H1 (cell line): ENCODE measurements at regions not wholly inside any gene's neighbourhood (a gene's known extent, or its start where the extent isn't known, plus 50 kb on each side); places are given as distances from the start of the nearest gene placed in this dataset.

Experiments used
- CTCF ChIA-PET: fragments of 300-600 bp; sonication (Branson Sonifier 250); formaldehyde crosslinking; loops from one replicate; lab custom pipeline; 2021; ENCODE audit not compliant: partially characterized antibody; lab: Charles Lee
- POLR2A ChIA-PET: fragments of 300-600 bp; sonication (Branson Sonifier 250); formaldehyde crosslinking; loops from one replicate; lab custom pipeline; 2021; ENCODE audit warnings: inconsistent platforms; ENCODE audit not compliant: partially characterized antibody; lab: Charles Lee
- DNase-seq, 2 experiments: peaks; one replicate each; pipeline versions ENCODE4 v3.0.0 to v3.0.0-alpha.2; 2010 to 2022; ENCODE audit warnings: low spot score in 2 of 2, low read depth in 1 of 2, mixed read lengths in 1 of 2
- FAIRE-seq: peaks from 2 replicates; lab custom pipeline; 2011; peaks lifted over from hg19 to GRCh38; lab: Jason Lieb, UNC
- H2AFZ ChIP-seq: 2 replicates; pipeline ENCODE4 v1.8.1; 2012; ENCODE audit warnings: low read length, inconsistent platforms
- H2AK5ac ChIP-seq: 2 replicates; pipeline ENCODE4 v1.6.1; 2013; ENCODE audit warnings: low read depth, low read length
- H2BK120ac ChIP-seq: replicated peaks from 2 replicates; pipeline ENCODE3; 2013; ENCODE audit warnings: low read depth, low read length, inconsistent platforms
- H2BK12ac ChIP-seq: 2 replicates; pipeline ENCODE4 v1.6.1; 2013; ENCODE audit warnings: low read depth, low read length
- H2BK15ac ChIP-seq: 2 replicates; pipeline ENCODE4 v1.6.1; 2013; ENCODE audit warnings: low read length
- H2BK20ac ChIP-seq: 2 replicates; pipeline ENCODE4 v1.6.1; 2013; ENCODE audit warnings: low read length
- H2BK5ac ChIP-seq: 2 replicates; pipeline ENCODE4 v1.6.1; 2013; ENCODE audit warnings: low read depth, low read length
- H3K14ac ChIP-seq: 2 replicates; pipeline ENCODE4 v1.6.1; 2013; ENCODE audit warnings: inconsistent platforms; ENCODE audit not compliant: insufficient read length
- H3K18ac ChIP-seq: 2 replicates; pipeline ENCODE4 v1.6.1; 2013; ENCODE audit warnings: low read length; ENCODE audit errors: extremely low read depth
- H3K23ac ChIP-seq: 2 replicates; pipeline ENCODE4 v1.6.1; 2013; ENCODE audit warnings: inconsistent platforms; ENCODE audit not compliant: insufficient read length
- H3K23me2 ChIP-seq: 2 replicates; pipeline ENCODE4 v1.6.1; 2013; ENCODE audit warnings: low read depth, low read length
- H3K27ac ChIP-seq: 2 replicates; pipeline ENCODE4 v1.6.1; 2011; ENCODE audit warnings: low read depth, low read length, inconsistent platforms
- H3K27me3 ChIP-seq, 4 experiments: replicated peaks in 1 of 4; 1 replicate in 1 of 4; 2 replicates in 3 of 4; pipeline versions ENCODE4 v1.6.1 to v1.8.1; 2011 to 2013; ENCODE audit warnings: low read length in 3 of 4, mild to moderate bottlenecking in 3 of 4, inconsistent platforms in 2 of 4, mixed read lengths in 2 of 4, moderate library complexity in 1 of 4; ENCODE audit not compliant: control insufficient read depth in 3 of 4, insufficient read depth in 3 of 4; ENCODE audit errors: extremely low read depth in 1 of 4
- H3K36me3 ChIP-seq, 4 experiments: 2 replicates each; pipeline versions ENCODE4 v1.6.1 to v1.8.1; 2011 to 2013; ENCODE audit warnings: mild to moderate bottlenecking in 4 of 4, low read length in 3 of 4, moderate library complexity in 2 of 4, control low read depth in 1 of 4, inconsistent platforms in 1 of 4; ENCODE audit not compliant: insufficient read depth in 4 of 4, control insufficient read depth in 2 of 4
- H3K4ac ChIP-seq: replicated peaks from 2 replicates; pipeline ENCODE3; 2013; ENCODE audit warnings: low read length, low read depth, mixed read lengths, inconsistent platforms; ENCODE audit not compliant: insufficient read length
- H3K4me1 ChIP-seq, 4 experiments: replicated peaks in 1 of 4; 1 replicate in 1 of 4; 2 replicates in 3 of 4; pipeline versions ENCODE4 v1.6.1 to v1.8.1; 2011 to 2013; ENCODE audit warnings: low read length in 3 of 4, inconsistent platforms in 2 of 4, mixed read lengths in 1 of 4; ENCODE audit not compliant: insufficient read depth in 4 of 4, control insufficient read depth in 3 of 4
- H3K4me2 ChIP-seq, 2 experiments: 2 replicates each; pipeline versions ENCODE4 v1.6.1 to v1.8.1; 2011 to 2013; ENCODE audit warnings: low read depth in 2 of 2, low read length in 2 of 2, control low read depth in 1 of 2, inconsistent platforms in 1 of 2, mild to moderate bottlenecking in 1 of 2; ENCODE audit not compliant: insufficient read depth in 1 of 2
- H3K4me3 ChIP-seq, 4 experiments: fragments of 200-600, 300-600 bp in 1 of 4; sonication (generic), shearing (Covaris generic), sonication (Bioruptor Twin) in 1 of 4; 2 replicates each; pipeline versions ENCODE4 v1.5.1 to v1.8.1; 2011 to 2016; ENCODE audit warnings: low read length in 4 of 4, low read depth in 3 of 4, control low read depth in 2 of 4, inconsistent platforms in 2 of 4, mild to moderate bottlenecking in 2 of 4, mixed read lengths in 1 of 4, moderate library complexity in 1 of 4; ENCODE audit not compliant: insufficient read depth in 2 of 4; ENCODE audit errors: extremely low read depth in 1 of 4
- H3K56ac ChIP-seq: replicated peaks from 2 replicates; pipeline ENCODE3; 2013; ENCODE audit warnings: low read depth, mild to moderate bottlenecking, mixed read lengths, low read length, inconsistent platforms; ENCODE audit not compliant: insufficient read length
- H3K79me1 ChIP-seq: 2 replicates; pipeline ENCODE4 v1.6.1; 2013; ENCODE audit warnings: low read depth, low read length, control low read depth
- H3K79me2 ChIP-seq, 2 experiments: 2 replicates each; pipeline versions ENCODE4 v1.6.1 to v1.8.1; 2012 to 2013; ENCODE audit warnings: low read length in 2 of 2, mild to moderate bottlenecking in 2 of 2, inconsistent platforms in 1 of 2; ENCODE audit not compliant: insufficient read depth in 2 of 2, control insufficient read depth in 1 of 2
- H3K9ac ChIP-seq, 4 experiments: replicated peaks in 1 of 4; 1 replicate in 1 of 4; 2 replicates in 3 of 4; pipeline versions ENCODE4 v1.6.1 to v1.8.1; 2011 to 2013; ENCODE audit warnings: low read depth in 3 of 4, low read length in 3 of 4, control low read depth in 2 of 4, mild to moderate bottlenecking in 2 of 4, moderate library complexity in 2 of 4, inconsistent platforms in 1 of 4; ENCODE audit errors: extremely low read depth in 1 of 4
- H3K9me3 ChIP-seq, 2 experiments: 2 replicates each; pipeline versions ENCODE4 v1.6.1 to v1.8.1; 2012 to 2013; ENCODE audit warnings: mild to moderate bottlenecking in 2 of 2, moderate library complexity in 2 of 2, control low read depth in 1 of 2, inconsistent platforms in 1 of 2, low read depth in 1 of 2, low read length in 1 of 2, mixed read lengths in 1 of 2; ENCODE audit not compliant: insufficient read depth in 2 of 2
- H4K20me1 ChIP-seq, 2 experiments: replicated peaks in 1 of 2; 2 replicates each; pipeline versions ENCODE3 to v1.8.1; 2011 to 2013; ENCODE audit warnings: inconsistent platforms in 2 of 2, low read length in 2 of 2, mild to moderate bottlenecking in 1 of 2; ENCODE audit not compliant: insufficient read depth in 2 of 2, control insufficient read depth in 1 of 2
- H4K5ac ChIP-seq: 2 replicates; pipeline ENCODE4 v1.6.1; 2013; ENCODE audit warnings: low read length, low read depth, mixed read lengths, inconsistent platforms; ENCODE audit not compliant: insufficient read length
- H4K8ac ChIP-seq: 2 replicates; pipeline ENCODE4 v1.8.0; 2013; ENCODE audit warnings: mild to moderate bottlenecking, moderate library complexity, low read length, inconsistent platforms; ENCODE audit not compliant: insufficient read depth; ENCODE audit errors: extremely low read depth
- H4K91ac ChIP-seq: replicated peaks from 2 replicates; pipeline ENCODE3; 2013; ENCODE audit warnings: low read length, mixed read lengths, inconsistent platforms; ENCODE audit not compliant: insufficient read length
- BRCA1 ChIP-seq: IDR thresholded peaks from 2 replicates; pipeline ENCODE4 v1.6.1; 2012; ENCODE audit warnings: low read depth, low read length, improper control_type of control experiment
- CTBP2 ChIP-seq: IDR thresholded peaks from 2 replicates; pipeline ENCODE4 v1.7.0; 2011; ENCODE audit warnings: borderline replicate concordance, mild to moderate bottlenecking, moderate library complexity, mixed read lengths, low read length; ENCODE audit not compliant: insufficient read depth, insufficient read length
- EGR1 ChIP-seq: IDR thresholded peaks from 2 replicates; pipeline ENCODE4 v1.6.1; 2011; ENCODE audit warnings: low read depth, low read length, borderline replicate concordance
- HDAC6 ChIP-seq: IDR thresholded peaks from one replicate; pipeline ENCODE4 v1.7.1; 2012; ENCODE audit warnings: low read depth, mild to moderate bottlenecking, inconsistent platforms, low read length, moderate library complexity
- NRF1 ChIP-seq: IDR thresholded peaks from 2 replicates; pipeline ENCODE4 v1.6.1; 2011; ENCODE audit warnings: mild to moderate bottlenecking, low read depth, low read length, improper control_type of control experiment
- PHF8 ChIP-seq: fragments of 200-600 bp; sonication (generic); conservative IDR thresholded peaks from 2 replicates; pipeline ENCODE4 v1.7.1; 2012; ENCODE audit warnings: low read depth, mild to moderate bottlenecking, inconsistent platforms, low read length, moderate library complexity
- SRF ChIP-seq: IDR thresholded peaks from 2 replicates; pipeline ENCODE4 v1.6.1; 2011; ENCODE audit warnings: mild to moderate bottlenecking, low read depth, low read length, moderate library complexity
- SUZ12 ChIP-seq: fragments of 200-600 bp; sonication (generic); IDR thresholded peaks from 2 replicates; pipeline ENCODE4 v1.6.1; 2012; ENCODE audit warnings: mild to moderate bottlenecking, inconsistent platforms, low read length, moderate library complexity, mixed read lengths
- YY1 ChIP-seq: IDR thresholded peaks from 2 replicates; pipeline ENCODE4 v1.6.1; 2011; ENCODE audit warnings: low read depth, mild to moderate bottlenecking, low read length
- WGBS, 2 experiments: shearing (Covaris generic) in 1 of 2; methylation state at CpG; one replicate each; pipeline versions ENCODE4 v1.1.6 to v1.1.7; 2013 to 2015; ENCODE audit warnings: low lambda C conversion rate in 2 of 2, mixed read lengths in 2 of 2, inconsistent platforms in 1 of 2, low coverage in 1 of 2, missing lambda C conversion rate in 1 of 2; ENCODE audit not compliant: insufficient replicate concordance in 2 of 2, insufficient coverage in 1 of 2, insufficient read length in 1 of 2; ENCODE audit errors: extremely low coverage in 1 of 2, missing lambda C conversion rate in 1 of 2; 5-methylcytosine and 5-hydroxymethylcytosine counted together

DNA sequence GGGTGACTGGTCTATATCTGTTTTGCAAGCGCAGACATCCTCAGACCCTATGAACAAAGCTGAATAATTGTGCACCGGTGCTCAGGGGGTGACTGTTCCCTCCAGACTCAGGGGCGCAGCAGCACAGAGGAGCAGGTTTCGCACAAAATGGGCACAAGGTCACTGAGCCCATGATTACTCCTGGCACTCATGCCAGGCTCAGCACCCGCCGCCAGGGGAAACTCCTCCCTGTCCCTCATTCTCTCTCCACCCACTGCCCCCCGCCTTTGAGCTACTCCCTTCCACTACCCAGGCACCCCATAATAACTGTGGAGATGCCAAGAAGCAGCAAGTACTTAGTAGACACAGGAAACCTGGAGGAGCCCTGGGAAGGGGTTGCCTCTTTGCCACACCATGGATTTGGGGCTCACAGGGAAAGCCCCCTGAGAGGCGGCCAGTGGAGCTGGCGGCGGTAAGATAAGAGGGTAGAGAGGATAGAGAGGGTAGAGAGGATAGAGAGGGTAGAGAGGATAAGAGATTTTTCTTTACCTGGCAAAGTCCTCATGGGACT is 198.8 kb downstream of the CTTN start:
- Histone ChIP-seq H3K4me3 (no peak overlapping the region), H3K27ac (no peak overlapping the region), H2BK5ac (no peak overlapping the region), H4K91ac (no peak overlapping the region), H3K56ac (no peak overlapping the region), H3K27me3 (no peaks in the 10 kb centered on the region), H2BK15ac (no peak overlapping the region), H3K14ac (no peak overlapping the region), H3K79me2 (no peaks in the 10 kb centered on the region), H2BK12ac (no peak overlapping the region), H4K8ac (no peak overlapping the region), H3K23ac (no peak overlapping the region), H3K9ac (no peak overlapping the region), H3K4me2 (no peak overlapping the region), H3K23me2 (no peaks in the 10 kb centered on the region), H3K4ac (no peak overlapping the region), H3K4me1 (peaks cover 0 to 5% (median under 1%) of the 10 kb centered on the region in 4 experiments; a peak in 4 of 7 replicates), H3K36me3 (no peaks in the 10 kb centered on the region), H2AFZ (no peak overlapping the region), H2AK5ac (no peak overlapping the region), H3K79me1 (peaks cover 4% of the 10 kb centered on the region; the same call in 1 of the 2 replicates), H4K5ac (no peak overlapping the region), H4K20me1 (peaks cover 2 to 4% of the 10 kb centered on the region in 2 experiments), H2BK120ac (no peak overlapping the region), H3K9me3 (no peaks in the 10 kb centered on the region), H3K18ac (no peak overlapping the region), H2BK20ac (no peak overlapping the region)
- DNase-seq, result no peak
- WGBS, 2 experiments, result 95% methylated on average over 8 of the region's 10 CpGs; no CpG with 5 or more reads in 1 of the 2 experiments
- POLR2A ChIA-PET, result no interaction called here
- FAIRE-seq, result no peak
- TF ChIP-seq PHF8 (no peak), SUZ12 (no peak), BRCA1 (no peak), SRF (no peak), CTBP2 (no peak), HDAC6 (no peak), EGR1 (no peak), YY1 (no peak), NRF1 (no peak)
- CTCF ChIA-PET, result interaction anchor here (0.8 to 1.7 kb wide), 6 partner anchors 8 to 144 kb away, joined by 3 to 4 read pairs (median 3); no protein-coding TSS in a partner anchor
